SK-N-SH treated with all-trans-retinoic acid at 6 μM for 48 hours (cell line): ENCODE measurements at regions not wholly inside any gene's neighbourhood (a gene's known extent, or its start where the extent isn't known, plus 50 kb on each side); places are given as distances from the start of the nearest gene placed in this dataset.

Source experiments
- ATAC-seq: fragments of 200-7000 bp; cut with Tn5 transposase; 3 replicates; pipeline ENCODE4 v1.9.1; 2020; ENCODE audit warnings: mild to moderate bottlenecking, moderate library complexity
- ARNTL ChIP-seq: fragments of 450-650 bp; formaldehyde crosslinking; IDR thresholded peaks from 2 replicates; pipeline ENCODE4 v1.5.0; 2020; ENCODE audit warnings: low read depth, mild to moderate bottlenecking, moderate library complexity, borderline replicate concordance
- BACH2 ChIP-seq: fragments of 250-450 bp; sonication (Bioruptor Pico); IDR thresholded peaks from 2 replicates; pipeline ENCODE4 v1.9.0; 2021; ENCODE audit warnings: mild to moderate bottlenecking, borderline replicate concordance
- CSDC2 ChIP-seq: fragments of 250-450 bp; sonication (Bioruptor Pico); IDR thresholded peaks from 2 replicates; pipeline ENCODE4 v1.5.0; 2020; ENCODE audit warnings: mild to moderate bottlenecking, moderate library complexity
- ESRRG ChIP-seq: fragments of 250-450 bp; sonication (Bioruptor Pico); IDR thresholded peaks from 2 replicates; pipeline ENCODE4 v1.6.1; 2021; ENCODE audit warnings: mild to moderate bottlenecking
- GLIS3 ChIP-seq: fragments of 250-450 bp; sonication (Bioruptor Pico); IDR thresholded peaks from 2 replicates; pipeline ENCODE4 v1.5.0; 2020; ENCODE audit warnings: mild to moderate bottlenecking, moderate library complexity
- ISL1 ChIP-seq: fragments of 250-450 bp; sonication (Bioruptor Pico); IDR thresholded peaks from 2 replicates; pipeline ENCODE4 v2.1.2; 2022; ENCODE audit warnings: mild to moderate bottlenecking, moderate library complexity
- OSR1 ChIP-seq: fragments of 250-450 bp; sonication (Bioruptor Pico); IDR thresholded peaks from 2 replicates; pipeline ENCODE4 v1.8.0; 2022; ENCODE audit warnings: moderate library complexity, mild to moderate bottlenecking, inconsistent platforms
- RARB ChIP-seq: fragments of 250-450 bp; sonication (Bioruptor Pico); IDR thresholded peaks from 2 replicates; pipeline ENCODE4 v1.8.0; 2021; ENCODE audit warnings: mild to moderate bottlenecking, moderate library complexity
- SNAI2 ChIP-seq: fragments of 250-450 bp; sonication (Bioruptor Pico); IDR thresholded peaks from 2 replicates; pipeline ENCODE4 v1.5.0; 2020; ENCODE audit warnings: mild to moderate bottlenecking, moderate library complexity
- TCF4 ChIP-seq: fragments of 250-450 bp; sonication (Bioruptor Pico); IDR thresholded peaks from 2 replicates; pipeline ENCODE4 v1.8.0; 2021; ENCODE audit warnings: mild to moderate bottlenecking, moderate library complexity, borderline replicate concordance
- TOX ChIP-seq: fragments of 250-450 bp; sonication (Bioruptor Pico); IDR thresholded peaks from 2 replicates; pipeline ENCODE4 v1.8.0; 2021; ENCODE audit warnings: mild to moderate bottlenecking, moderate library complexity, borderline replicate concordance
- ZC3H10 ChIP-seq: fragments of 250-450 bp; sonication (Bioruptor Pico); IDR thresholded peaks from 2 replicates; pipeline ENCODE4 v1.5.1; 2021; ENCODE audit warnings: mild to moderate bottlenecking, moderate library complexity
- ZFP3 ChIP-seq: fragments of 250-450 bp; sonication (Bioruptor Pico); IDR thresholded peaks from 2 replicates; pipeline ENCODE4 v1.5.0; 2020; ENCODE audit warnings: mild to moderate bottlenecking, moderate library complexity
- ZFP30 ChIP-seq: fragments of 450-650 bp; formaldehyde crosslinking; IDR thresholded peaks from 2 replicates; pipeline ENCODE4 v1.5.0; 2022; ENCODE audit warnings: mild to moderate bottlenecking, moderate library complexity
- ZNF565 ChIP-seq: fragments of 450-650 bp; formaldehyde crosslinking; conservative IDR thresholded peaks from 2 replicates; pipeline ENCODE4 v1.5.0; 2020; ENCODE audit warnings: low read depth, mild to moderate bottlenecking, moderate library complexity
- ZNF70 ChIP-seq: fragments of 450-650 bp; formaldehyde crosslinking; IDR thresholded peaks from 2 replicates; pipeline ENCODE4 v1.5.0; 2020; ENCODE audit warnings: mild to moderate bottlenecking, moderate library complexity
- ZNF8 ChIP-seq: fragments of 450-650 bp; formaldehyde crosslinking; IDR thresholded peaks from 2 replicates; pipeline ENCODE4 v1.5.0; 2020; ENCODE audit warnings: mild to moderate bottlenecking, moderate library complexity
- TF ChIP-seq, protein P1 (sequence below): fragments of 250-450 bp; sonication (Bioruptor Pico); IDR thresholded peaks from 2 replicates; pipeline ENCODE4 v1.5.0; 2020; ENCODE audit warnings: mild to moderate bottlenecking, moderate library complexity
- TF ChIP-seq, protein P2 (sequence below): fragments of 250-450 bp; sonication (Bioruptor Pico); IDR thresholded peaks from 2 replicates; pipeline ENCODE4 v1.8.0; 2020; ENCODE audit warnings: mild to moderate bottlenecking, moderate library complexity, borderline replicate concordance
- TF ChIP-seq, protein P3 (sequence below): fragments of 250-450 bp; sonication (Bioruptor Pico); IDR thresholded peaks from 2 replicates; pipeline ENCODE4 v1.5.1; 2021; ENCODE audit warnings: mild to moderate bottlenecking, moderate library complexity
- TF ChIP-seq, protein P4 (sequence below): fragments of 250-450 bp; sonication (Bioruptor Pico); IDR thresholded peaks from 2 replicates; pipeline ENCODE4 v1.5.1; 2020; ENCODE audit warnings: low read depth, mild to moderate bottlenecking, moderate library complexity

DNA sequence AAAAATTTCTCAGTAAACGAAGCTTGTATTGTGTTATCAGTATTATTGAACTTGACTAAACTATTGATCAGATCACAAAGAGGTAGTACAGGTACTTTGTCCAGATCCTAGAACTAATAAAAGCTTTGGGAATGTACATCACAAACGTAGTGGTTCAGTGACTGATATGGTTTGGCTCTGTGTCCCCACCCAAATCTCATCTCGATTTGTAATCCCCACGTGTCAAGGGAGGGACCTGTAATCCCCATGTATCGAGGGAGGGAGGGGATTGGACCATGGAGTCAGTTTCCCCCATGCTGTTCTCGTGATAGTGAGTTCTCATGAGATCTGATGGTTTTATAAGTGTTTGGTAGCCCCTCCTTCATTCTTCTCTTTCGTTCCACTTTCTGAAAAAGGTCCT is 100.9 kb downstream of the ARRDC3 start:
- ATAC-seq, result no peak

DNA sequence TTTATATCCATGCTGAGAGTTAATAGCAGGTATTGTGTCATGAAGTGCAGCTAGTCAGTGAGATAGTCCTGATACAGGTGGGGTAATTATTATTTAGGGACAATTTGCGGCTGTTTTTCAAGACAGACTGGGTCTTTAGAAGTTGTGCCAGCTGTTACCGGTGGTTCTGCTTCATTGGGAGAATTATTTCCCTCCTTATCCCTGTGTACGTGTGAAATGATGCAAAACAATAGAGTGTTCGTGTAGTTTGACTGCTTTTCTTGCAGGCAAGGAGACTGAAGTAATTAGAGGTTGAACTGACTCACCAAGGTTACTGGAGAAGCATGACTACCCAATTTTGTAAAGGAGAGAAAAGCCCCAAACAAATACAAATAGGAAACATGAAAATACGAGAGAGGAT is 101.7 kb downstream of the ARRDC3 start:
- TF ChIP-seq BACH2 (CRISPR knock-in tag) (no peak), ZNF8 (CRISPR knock-in tag) (no peak), ZFP30 (no peak), ESRRG (CRISPR knock-in tag) (no peak), TOX (no peak), ISL1 (CRISPR knock-in tag) (no peak), OSR1 (no peak), ZNF70 (CRISPR knock-in tag) (no peak), ARNTL (no peak), TCF4 (CRISPR knock-in tag) (no peak), CSDC2 (CRISPR knock-in tag) (no peak), ZFP3 (CRISPR knock-in tag) (no peak), RARB (no peak), GLIS3 (no peak)
- TF ChIP-seq, protein P1, sequence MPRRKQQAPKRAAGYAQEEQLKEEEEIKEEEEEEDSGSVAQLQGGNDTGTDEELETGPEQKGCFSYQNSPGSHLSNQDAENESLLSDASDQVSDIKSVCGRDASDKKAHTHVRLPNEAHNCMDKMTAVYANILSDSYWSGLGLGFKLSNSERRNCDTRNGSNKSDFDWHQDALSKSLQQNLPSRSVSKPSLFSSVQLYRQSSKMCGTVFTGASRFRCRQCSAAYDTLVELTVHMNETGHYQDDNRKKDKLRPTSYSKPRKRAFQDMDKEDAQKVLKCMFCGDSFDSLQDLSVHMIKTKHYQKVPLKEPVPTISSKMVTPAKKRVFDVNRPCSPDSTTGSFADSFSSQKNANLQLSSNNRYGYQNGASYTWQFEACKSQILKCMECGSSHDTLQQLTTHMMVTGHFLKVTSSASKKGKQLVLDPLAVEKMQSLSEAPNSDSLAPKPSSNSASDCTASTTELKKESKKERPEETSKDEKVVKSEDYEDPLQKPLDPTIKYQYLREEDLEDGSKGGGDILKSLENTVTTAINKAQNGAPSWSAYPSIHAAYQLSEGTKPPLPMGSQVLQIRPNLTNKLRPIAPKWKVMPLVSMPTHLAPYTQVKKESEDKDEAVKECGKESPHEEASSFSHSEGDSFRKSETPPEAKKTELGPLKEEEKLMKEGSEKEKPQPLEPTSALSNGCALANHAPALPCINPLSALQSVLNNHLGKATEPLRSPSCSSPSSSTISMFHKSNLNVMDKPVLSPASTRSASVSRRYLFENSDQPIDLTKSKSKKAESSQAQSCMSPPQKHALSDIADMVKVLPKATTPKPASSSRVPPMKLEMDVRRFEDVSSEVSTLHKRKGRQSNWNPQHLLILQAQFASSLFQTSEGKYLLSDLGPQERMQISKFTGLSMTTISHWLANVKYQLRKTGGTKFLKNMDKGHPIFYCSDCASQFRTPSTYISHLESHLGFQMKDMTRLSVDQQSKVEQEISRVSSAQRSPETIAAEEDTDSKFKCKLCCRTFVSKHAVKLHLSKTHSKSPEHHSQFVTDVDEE (CRISPR knock-in tag), result no peak
- TF ChIP-seq, protein P2, sequence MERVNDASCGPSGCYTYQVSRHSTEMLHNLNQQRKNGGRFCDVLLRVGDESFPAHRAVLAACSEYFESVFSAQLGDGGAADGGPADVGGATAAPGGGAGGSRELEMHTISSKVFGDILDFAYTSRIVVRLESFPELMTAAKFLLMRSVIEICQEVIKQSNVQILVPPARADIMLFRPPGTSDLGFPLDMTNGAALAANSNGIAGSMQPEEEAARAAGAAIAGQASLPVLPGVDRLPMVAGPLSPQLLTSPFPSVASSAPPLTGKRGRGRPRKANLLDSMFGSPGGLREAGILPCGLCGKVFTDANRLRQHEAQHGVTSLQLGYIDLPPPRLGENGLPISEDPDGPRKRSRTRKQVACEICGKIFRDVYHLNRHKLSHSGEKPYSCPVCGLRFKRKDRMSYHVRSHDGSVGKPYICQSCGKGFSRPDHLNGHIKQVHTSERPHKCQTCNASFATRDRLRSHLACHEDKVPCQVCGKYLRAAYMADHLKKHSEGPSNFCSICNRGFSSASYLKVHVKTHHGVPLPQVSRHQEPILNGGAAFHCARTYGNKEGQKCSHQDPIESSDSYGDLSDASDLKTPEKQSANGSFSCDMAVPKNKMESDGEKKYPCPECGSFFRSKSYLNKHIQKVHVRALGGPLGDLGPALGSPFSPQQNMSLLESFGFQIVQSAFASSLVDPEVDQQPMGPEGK, result no peak
- TF ChIP-seq, protein P3, sequence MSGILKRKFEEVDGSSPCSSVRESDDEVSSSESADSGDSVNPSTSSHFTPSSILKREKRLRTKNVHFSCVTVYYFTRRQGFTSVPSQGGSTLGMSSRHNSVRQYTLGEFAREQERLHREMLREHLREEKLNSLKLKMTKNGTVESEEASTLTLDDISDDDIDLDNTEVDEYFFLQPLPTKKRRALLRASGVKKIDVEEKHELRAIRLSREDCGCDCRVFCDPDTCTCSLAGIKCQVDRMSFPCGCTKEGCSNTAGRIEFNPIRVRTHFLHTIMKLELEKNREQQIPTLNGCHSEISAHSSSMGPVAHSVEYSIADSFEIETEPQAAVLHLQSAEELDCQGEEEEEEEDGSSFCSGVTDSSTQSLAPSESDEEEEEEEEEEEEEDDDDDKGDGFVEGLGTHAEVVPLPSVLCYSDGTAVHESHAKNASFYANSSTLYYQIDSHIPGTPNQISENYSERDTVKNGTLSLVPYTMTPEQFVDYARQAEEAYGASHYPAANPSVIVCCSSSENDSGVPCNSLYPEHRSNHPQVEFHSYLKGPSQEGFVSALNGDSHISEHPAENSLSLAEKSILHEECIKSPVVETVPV, result no peak
- TF ChIP-seq, protein P4, sequence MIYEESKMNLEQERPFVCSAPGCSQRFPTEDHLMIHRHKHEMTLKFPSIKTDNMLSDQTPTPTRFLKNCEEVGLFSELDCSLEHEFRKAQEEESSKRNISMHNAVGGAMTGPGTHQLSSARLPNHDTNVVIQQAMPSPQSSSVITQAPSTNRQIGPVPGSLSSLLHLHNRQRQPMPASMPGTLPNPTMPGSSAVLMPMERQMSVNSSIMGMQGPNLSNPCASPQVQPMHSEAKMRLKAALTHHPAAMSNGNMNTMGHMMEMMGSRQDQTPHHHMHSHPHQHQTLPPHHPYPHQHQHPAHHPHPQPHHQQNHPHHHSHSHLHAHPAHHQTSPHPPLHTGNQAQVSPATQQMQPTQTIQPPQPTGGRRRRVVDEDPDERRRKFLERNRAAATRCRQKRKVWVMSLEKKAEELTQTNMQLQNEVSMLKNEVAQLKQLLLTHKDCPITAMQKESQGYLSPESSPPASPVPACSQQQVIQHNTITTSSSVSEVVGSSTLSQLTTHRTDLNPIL (CRISPR knock-in tag), result no peak
- no peak for ATAC-seq

More for the DNA sequence above, 100.9 kb downstream of the ARRDC3 start:
- TF ChIP-seq CSDC2 (CRISPR knock-in tag) (no peak), ISL1 (CRISPR knock-in tag) (no peak), ARNTL (no peak)
- TF ChIP-seq, protein P3, result no peak

DNA sequence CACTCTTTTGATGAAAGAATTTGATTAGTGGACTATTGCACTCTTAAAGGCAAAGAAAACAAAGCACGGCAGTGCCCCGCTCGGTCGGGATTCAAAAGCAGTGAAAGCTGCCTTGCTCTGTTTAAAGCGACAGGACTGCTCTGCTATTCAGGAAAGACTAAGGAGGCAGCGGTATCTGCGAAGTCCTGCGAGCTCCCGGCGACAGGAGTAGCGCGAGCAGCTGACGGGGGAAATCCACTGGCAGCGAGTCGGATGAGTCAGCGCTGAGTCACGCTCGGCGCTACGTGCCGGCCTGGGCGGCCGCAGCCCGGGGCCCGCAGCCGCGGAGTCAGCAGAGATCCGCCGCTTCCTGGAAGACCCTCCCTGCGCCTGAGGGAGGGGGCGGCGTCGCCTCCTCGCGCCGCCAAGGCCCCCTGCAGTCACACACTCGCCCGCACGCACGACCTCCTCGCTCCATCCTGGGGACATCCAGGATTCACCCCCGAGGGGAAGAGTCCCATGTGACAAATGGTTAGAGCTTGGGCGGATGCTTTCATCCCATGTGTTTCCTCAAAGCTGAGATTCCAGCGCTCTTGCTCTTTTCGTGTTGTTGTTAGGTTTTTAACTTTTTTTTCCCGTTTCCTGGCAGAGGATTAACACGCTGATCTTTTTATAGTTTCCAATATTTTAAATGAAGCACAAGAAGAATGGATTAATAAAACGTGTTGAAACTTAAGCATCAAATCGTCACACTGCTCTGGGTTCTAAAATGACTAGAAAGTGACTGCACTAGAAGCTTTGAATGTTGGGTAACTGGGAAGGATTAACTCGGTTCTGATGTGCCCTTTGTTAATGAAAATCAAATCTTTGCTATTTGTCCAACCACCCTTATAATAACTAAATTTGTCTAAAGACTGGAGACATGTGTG is 102.5 kb downstream of the ARRDC3 start:
- ATAC-seq, result peak; percentile 95
- TF ChIP-seq ZNF70 (CRISPR knock-in tag) (peak; percentile 76), ZC3H10 (CRISPR knock-in tag) (no peak), GLIS3 (no peak), ZNF565 (CRISPR knock-in tag) (no peak), ZFP30 (no peak), ARNTL (no peak), CSDC2 (CRISPR knock-in tag) (peak; percentile 94), SNAI2 (CRISPR knock-in tag) (peak; percentile 74; the same call in 1 of the 2 replicates), OSR1 (0 out of 2 replicates have a peak, but pooled peaks have one; percentile 37)
- TF ChIP-seq, protein P3, result no peak
- TF ChIP-seq, protein P2, result peak; percentile 53; the same call in 1 of the 2 replicates
- TF ChIP-seq, protein P1 (CRISPR knock-in tag), result peak; percentile 71
